Activated naive CD4-positive, alpha-beta T cell treated with anti-CD3 and anti-CD28 coated beads, Interleukin-2, amount 10 ng/mL, durations not matched to agents 7 days and 5 days (primary cell): ENCODE measurements at regions not wholly inside any gene's neighbourhood (a gene's known extent, or its start where the extent isn't known, plus 50 kb on each side); places are given as distances from the start of the nearest gene placed in this dataset.

Experiments used
- CTCF ChIA-PET: fragments of 350-600 bp; sonication (Branson Sonifier 250); formaldehyde crosslinking; loops from one replicate; lab custom pipeline; 2021; ENCODE audit warnings: antibody characterized with exemption; lab: Charles Lee
- DNase-seq: peaks from one replicate; pipeline ENCODE4 v3.0.0-alpha.2; 2020
- H3K27ac Mint-ChIP-seq: one replicate; pipeline ENCODE4 v1.8.0; 2021; ENCODE audit warnings: mild to moderate bottlenecking, moderate library complexity, mixed read lengths
- H3K27me3 Mint-ChIP-seq: one replicate; pipeline ENCODE4 v1.8.0; 2021; ENCODE audit warnings: mild to moderate bottlenecking, mixed read lengths
- H3K36me3 Mint-ChIP-seq: one replicate; pipeline ENCODE4 v1.8.0; 2021; ENCODE audit warnings: mixed read lengths
- H3K4me1 Mint-ChIP-seq: one replicate; pipeline ENCODE4 v1.8.0; 2021; ENCODE audit warnings: mixed read lengths
- H3K4me3 Mint-ChIP-seq: one replicate; pipeline ENCODE4 v1.8.0; 2021; ENCODE audit warnings: mild to moderate bottlenecking, moderate library complexity, mixed read lengths
- H3K9me3 Mint-ChIP-seq: one replicate; pipeline ENCODE4 v1.8.0; 2021; ENCODE audit warnings: mixed read lengths

GRCh38 chr7:67766906-67767410, 770.3 kb downstream of the TYW1 start:
- Mint-ChIP-seq H3K27me3 (no peaks in the 10 kb centered on the region), H3K36me3 (no peaks in the 10 kb centered on the region), H3K4me1 (no peaks in the 10 kb centered on the region), H3K27ac (no peak overlapping the region), H3K4me3 (no peak overlapping the region), H3K9me3 (peaks cover 21% of the 10 kb centered on the region)
- no peak for DNase-seq
- CTCF ChIA-PET: interaction anchor here (1.1 kb wide), 1 partner anchor 141 kb away, joined by 3 read pairs; no protein-coding TSS in a partner anchor

GRCh38 chr7:67771846-67772605, 775.4 kb downstream of the TYW1 start:
- H3K9me3 Mint-ChIP-seq: peaks cover 32% of the 10 kb centered on the region
- H3K4me3 Mint-ChIP-seq: no peak overlapping the region
- no peaks in the 10 kb centered on the region for H3K4me1 Mint-ChIP-seq

DNA sequence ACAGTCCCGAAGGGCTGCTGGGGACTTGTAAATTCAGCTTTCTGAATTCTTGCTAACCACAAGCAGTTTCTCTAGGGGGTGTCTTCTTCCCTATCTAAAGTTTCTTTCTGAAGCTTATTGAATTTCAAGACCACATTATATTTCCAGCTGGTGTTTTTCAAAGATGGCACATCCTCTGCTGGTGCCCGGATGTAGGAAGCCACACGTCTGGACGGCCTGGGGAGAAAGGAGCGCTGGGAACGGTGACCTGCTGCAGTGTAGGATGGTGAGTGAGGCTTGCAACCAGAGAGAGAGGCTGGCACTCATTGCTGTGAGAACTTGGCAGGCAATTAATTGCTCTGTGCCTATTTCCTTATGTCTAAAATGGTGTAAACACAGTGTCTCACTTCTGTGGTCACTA, 776.4 kb downstream of the TYW1 start:
- Mint-ChIP-seq H3K4me1 (no peaks in the 10 kb centered on the region), H3K9me3 (peaks cover 32% of the 10 kb centered on the region), H3K27ac (no peak overlapping the region), H3K27me3 (no peaks in the 10 kb centered on the region), H3K4me3 (no peak overlapping the region), H3K36me3 (no peaks in the 10 kb centered on the region)
- CTCF ChIA-PET: no interaction called here
- no peak for DNase-seq

More at GRCh38 chr7:67771846-67772605, 775.4 kb downstream of the TYW1 start:
- DNase-seq: no peak
- Mint-ChIP-seq H3K27me3 (no peaks in the 10 kb centered on the region), H3K36me3 (no peaks in the 10 kb centered on the region), H3K27ac (no peak overlapping the region)
- CTCF ChIA-PET: interaction anchor here (0.6 kb wide), 2 partner anchors 1324 to 1543 kb away, joined by 3 read pairs; no protein-coding TSS in a partner anchor

GRCh38 chr7:67777119-67777518, 780.5 kb downstream of the TYW1 start:
- no peak for DNase-seq
- Mint-ChIP-seq H3K9me3 (peaks cover 36% of the 10 kb centered on the region), H3K4me3 (no peak overlapping the region), H3K4me1 (no peaks in the 10 kb centered on the region), H3K27ac (no peak overlapping the region), H3K36me3 (no peaks in the 10 kb centered on the region), H3K27me3 (no peaks in the 10 kb centered on the region)
- CTCF ChIA-PET: no interaction called here

- no peak overlapping the region for H3K4me3 Mint-ChIP-seq
These were observed 785.2 kb downstream of the TYW1 start for GRCh38 chr7:67781841-67782240.

DNA sequence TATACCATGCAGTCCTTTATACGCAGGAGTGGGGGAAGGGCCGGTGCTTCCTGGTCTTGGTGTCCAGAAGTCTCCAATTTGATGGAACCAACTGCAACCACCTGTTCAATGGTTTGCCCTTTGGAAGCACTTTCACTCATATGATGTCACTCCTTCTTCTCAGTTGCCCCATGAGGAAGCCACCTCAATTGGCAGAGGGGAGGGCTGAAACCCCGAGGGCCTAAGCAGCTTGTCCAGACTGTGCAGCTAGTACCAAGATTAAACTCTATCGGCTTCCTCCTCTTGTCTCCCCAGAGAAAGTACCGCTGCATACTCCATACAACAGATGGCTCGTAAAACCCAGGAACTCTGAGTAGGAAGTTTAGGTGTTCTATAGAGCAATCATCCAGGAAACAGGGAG, 789.4 kb downstream of the TYW1 start:
- no peaks in the 10 kb centered on the region for H3K4me1 Mint-ChIP-seq
- peaks cover 34% of the 10 kb centered on the region for H3K9me3 Mint-ChIP-seq
- CTCF ChIA-PET: no interaction called here
- no peak overlapping the region for H3K4me3 Mint-ChIP-seq
- no peaks in the 10 kb centered on the region for H3K27me3 Mint-ChIP-seq
- no peak for DNase-seq
- H3K27ac Mint-ChIP-seq: no peak overlapping the region
- no peaks in the 10 kb centered on the region for H3K36me3 Mint-ChIP-seq

More at GRCh38 chr7:67781841-67782240, 785.2 kb downstream of the TYW1 start:
- no peak for DNase-seq
- CTCF ChIA-PET: no interaction called here
- H3K27ac Mint-ChIP-seq: no peak overlapping the region
- no peaks in the 10 kb centered on the region for H3K36me3 Mint-ChIP-seq
- no peaks in the 10 kb centered on the region for H3K27me3 Mint-ChIP-seq
- peaks cover 30% of the 10 kb centered on the region for H3K9me3 Mint-ChIP-seq
- H3K4me1 Mint-ChIP-seq: no peaks in the 10 kb centered on the region

- H3K4me3 Mint-ChIP-seq: no peak overlapping the region
- H3K4me1 Mint-ChIP-seq: no peaks in the 10 kb centered on the region
- H3K9me3 Mint-ChIP-seq: peaks cover 37% of the 10 kb centered on the region
- no peak overlapping the region for H3K27ac Mint-ChIP-seq
- DNase-seq: no peak
- CTCF ChIA-PET: no interaction called here
- H3K36me3 Mint-ChIP-seq: no peaks in the 10 kb centered on the region
- no peaks in the 10 kb centered on the region for H3K27me3 Mint-ChIP-seq
These were observed 792.0 kb downstream of the TYW1 start for GRCh38 chr7:67788669-67789068.

DNA sequence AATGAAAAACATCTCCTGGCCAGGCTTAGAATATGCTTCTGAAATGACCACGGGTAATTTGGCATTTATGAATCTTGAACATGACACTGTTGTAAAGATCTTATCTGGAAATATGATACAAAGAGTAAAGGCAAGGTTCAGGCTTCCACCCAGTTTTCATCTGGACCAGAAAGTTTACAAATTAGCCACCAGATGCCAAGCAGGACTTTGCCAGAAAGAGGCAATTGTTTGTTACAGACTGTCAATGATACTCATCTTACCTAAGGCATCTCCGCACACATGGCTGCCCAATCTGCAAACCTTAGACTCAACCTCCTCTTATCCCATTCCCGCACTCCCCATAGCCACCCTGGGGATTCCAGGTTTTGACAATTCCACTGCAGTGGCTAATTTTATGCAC, 795.3 kb downstream of the TYW1 start:
- DNase-seq: no peak
- Mint-ChIP-seq H3K27ac (no peak overlapping the region), H3K27me3 (no peaks in the 10 kb centered on the region), H3K36me3 (no peaks in the 10 kb centered on the region), H3K4me1 (no peaks in the 10 kb centered on the region), H3K9me3 (peaks cover 39% of the 10 kb centered on the region), H3K4me3 (no peak overlapping the region)
- CTCF ChIA-PET: no interaction called here

- H3K27ac Mint-ChIP-seq: no peak overlapping the region
- H3K4me3 Mint-ChIP-seq: no peak overlapping the region
- H3K4me1 Mint-ChIP-seq: no peaks in the 10 kb centered on the region
- H3K27me3 Mint-ChIP-seq: no peaks in the 10 kb centered on the region
- no peak for DNase-seq
- H3K9me3 Mint-ChIP-seq: peaks cover 38% of the 10 kb centered on the region
- CTCF ChIA-PET: no interaction called here
- no peaks in the 10 kb centered on the region for H3K36me3 Mint-ChIP-seq
These were observed 797.9 kb downstream of the TYW1 start for GRCh38 chr7:67794544-67794943.

DNA sequence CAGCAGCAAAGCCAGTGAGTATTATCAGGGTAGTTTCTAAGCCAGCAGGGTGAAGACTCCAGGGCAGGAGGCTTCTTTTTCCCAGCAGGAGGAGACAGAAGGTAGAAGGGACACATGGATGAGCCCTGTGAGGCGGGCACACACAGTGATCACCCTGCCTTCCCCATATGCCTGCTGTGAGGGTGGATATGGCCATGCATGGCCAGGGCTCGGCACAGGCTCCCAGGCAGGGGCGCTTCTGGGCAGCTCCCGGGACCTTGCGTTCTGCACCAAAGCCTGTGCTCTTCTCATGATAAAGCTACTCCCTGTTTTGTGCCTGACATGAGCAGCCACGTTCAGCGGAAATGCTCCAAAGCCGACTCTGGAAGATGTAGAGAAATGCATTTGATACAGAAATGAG, 807.2 kb downstream of the TYW1 start:
- Mint-ChIP-seq H3K4me1 (no peaks in the 10 kb centered on the region), H3K27me3 (no peaks in the 10 kb centered on the region), H3K27ac (no peak overlapping the region), H3K36me3 (no peaks in the 10 kb centered on the region), H3K4me3 (no peak overlapping the region), H3K9me3 (peaks cover 41% of the 10 kb centered on the region)
- CTCF ChIA-PET: no interaction called here
- no peak for DNase-seq

- Mint-ChIP-seq H3K27ac (no peak overlapping the region), H3K4me1 (no peaks in the 10 kb centered on the region), H3K36me3 (no peaks in the 10 kb centered on the region), H3K9me3 (peaks cover 34% of the 10 kb centered on the region), H3K27me3 (no peaks in the 10 kb centered on the region), H3K4me3 (no peak overlapping the region)
- CTCF ChIA-PET: no interaction called here
- no peak for DNase-seq
These were observed 809.4 kb downstream of the TYW1 start for GRCh38 chr7:67805921-67806471.

GRCh38 chr7:67807826-67808225, 811.2 kb downstream of the TYW1 start:
- Mint-ChIP-seq H3K4me1 (no peaks in the 10 kb centered on the region), H3K9me3 (peaks cover 34% of the 10 kb centered on the region), H3K4me3 (no peak overlapping the region), H3K36me3 (no peaks in the 10 kb centered on the region), H3K27me3 (no peaks in the 10 kb centered on the region), H3K27ac (no peak overlapping the region)
- CTCF ChIA-PET: no interaction called here
- DNase-seq: no peak

DNA sequence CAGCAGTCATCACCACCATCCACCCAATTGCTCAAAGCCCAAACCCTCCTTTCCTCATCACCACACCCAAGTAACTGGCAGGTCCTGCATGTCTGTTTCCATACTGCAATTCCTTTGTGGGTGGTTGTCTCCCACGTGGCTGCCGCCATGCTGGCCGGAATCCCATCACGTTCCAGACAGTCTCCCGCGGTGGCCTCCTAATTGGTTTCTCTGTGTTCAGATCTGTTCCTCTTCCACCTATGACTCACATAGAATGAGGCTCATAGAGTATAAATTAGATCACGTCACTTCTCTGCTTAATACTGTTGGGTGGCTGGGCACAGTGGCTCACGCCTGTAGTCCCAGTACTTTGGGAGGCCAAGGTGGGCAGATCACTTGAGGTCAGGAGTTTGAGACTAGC, 813.0 kb downstream of the TYW1 start:
- no peaks in the 10 kb centered on the region for H3K27me3 Mint-ChIP-seq
- CTCF ChIA-PET: no interaction called here
- no peak overlapping the region for H3K27ac Mint-ChIP-seq
- no peak overlapping the region for H3K4me3 Mint-ChIP-seq
- H3K9me3 Mint-ChIP-seq: peaks cover 29% of the 10 kb centered on the region
- no peaks in the 10 kb centered on the region for H3K36me3 Mint-ChIP-seq
- no peaks in the 10 kb centered on the region for H3K4me1 Mint-ChIP-seq
- DNase-seq: no peak

DNA sequence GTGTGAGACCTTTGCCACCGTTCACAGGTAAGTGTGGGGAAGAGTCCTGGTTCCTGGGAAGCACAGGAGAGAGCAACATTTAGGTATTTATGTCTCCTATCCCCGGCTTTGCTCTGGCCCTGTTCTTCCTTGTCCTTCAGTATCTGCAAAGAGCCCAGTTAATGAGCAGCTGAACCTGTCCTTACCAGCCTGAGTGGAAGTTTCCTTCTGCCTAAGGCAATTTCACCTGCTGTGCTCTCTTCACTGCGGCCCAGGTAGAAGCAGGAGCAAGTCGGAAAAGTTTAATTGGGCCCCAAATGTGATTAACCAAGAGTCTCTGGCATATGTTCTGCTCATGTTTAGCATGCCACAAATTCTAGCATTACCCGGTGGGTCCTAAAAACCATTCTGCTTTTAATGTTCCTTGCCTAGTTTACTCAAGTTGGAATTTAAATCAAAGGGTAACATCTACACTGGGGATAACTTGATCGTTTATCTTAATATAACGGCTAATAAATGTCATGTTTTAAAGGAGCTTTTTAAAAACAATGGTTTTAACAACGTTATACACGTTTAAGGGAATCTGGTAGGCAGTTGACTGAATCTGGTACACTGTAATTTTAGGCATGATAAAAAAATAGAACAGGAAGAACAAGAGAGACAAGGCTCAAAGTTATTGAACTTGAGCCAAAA, 817.1 kb downstream of the TYW1 start:
- no peak overlapping the region for H3K4me3 Mint-ChIP-seq
- DNase-seq: no peak
- peaks cover 30% of the 10 kb centered on the region for H3K9me3 Mint-ChIP-seq

More for the DNA sequence above, 817.1 kb downstream of the TYW1 start:
- Mint-ChIP-seq H3K4me1 (no peaks in the 10 kb centered on the region), H3K36me3 (no peaks in the 10 kb centered on the region), H3K27ac (no peak overlapping the region), H3K27me3 (no peaks in the 10 kb centered on the region)
- CTCF ChIA-PET: no interaction called here
